ENCODE measurements at regions not wholly inside any gene's neighbourhood (a gene's known extent, or its start where the extent isn't known, plus 50 kb on each side); places are given as distances from the start of the nearest gene placed in this dataset.
A peak's percentile ranks its signal among the peaks of the same experiment; 100 is the strongest.
"Not testable (repeated sequence)": the region's sequence is repeated elsewhere in the genome, so short reads cannot be mapped to it uniquely, and the experiment has no call there.

DNA sequence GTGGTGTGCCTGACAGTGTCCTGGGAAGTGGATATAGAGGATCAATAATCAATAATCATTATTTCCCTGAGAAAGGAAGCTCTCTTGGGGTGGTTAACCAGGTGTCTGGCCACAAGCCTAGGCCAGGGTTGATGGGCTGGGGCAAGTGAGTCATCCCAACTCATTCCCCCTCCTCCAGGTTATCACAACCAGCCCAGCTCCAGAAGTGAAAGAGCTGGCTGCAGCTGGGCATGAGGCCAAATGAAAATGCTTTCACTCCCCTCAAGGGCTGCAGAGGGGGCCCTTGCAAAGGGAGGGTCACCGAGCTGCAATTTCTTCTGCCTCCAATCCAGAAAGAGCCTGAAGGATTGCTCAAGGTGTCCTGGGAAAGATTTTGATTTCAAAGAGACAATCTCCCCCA, 127.9 kb downstream of the POTEM start:
- CTCF ChIA-PET = not testable (repeated sequence)
- ATAC-seq = 0 out of 6 replicates have a peak, but pooled peaks of 1 of the 2 experiments have one; percentile 4

DNA sequence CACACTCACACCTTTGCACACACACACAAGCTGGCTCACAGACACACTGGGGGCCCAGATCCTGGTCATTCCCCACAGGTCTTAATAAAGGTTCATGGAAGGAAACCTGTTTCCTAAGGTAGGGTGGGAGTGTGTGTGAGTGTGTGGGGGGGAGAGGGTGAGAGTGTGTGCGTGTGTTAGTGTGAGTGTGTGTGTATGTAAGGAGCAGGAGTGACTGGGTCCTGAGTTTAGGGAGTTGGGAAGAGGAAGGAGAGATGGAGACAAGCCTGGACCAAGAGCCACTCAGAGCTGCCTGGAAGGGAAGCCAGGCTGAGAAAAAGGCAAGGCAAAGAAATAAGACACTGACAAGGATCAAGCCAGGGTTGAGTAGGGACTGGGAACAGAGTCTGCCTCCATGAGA, 129.2 kb downstream of the POTEM start:
- ATAC-seq (peak; percentile 8 to 42; a peak in 4 of 6 replicates), DNase-seq (ENCODE audit: low read depth in 1 of 2, low spot score in 1 of 2) (peak in 1 of 2 experiments; percentile 1)
- 80% methylated on average over 1 of the region's 1 CpG for WGBS (ENCODE audit: missing lambda C conversion rate)
- H3K9me3 ChIP-seq, H3K4me2 ChIP-seq, H3K4me1 ChIP-seq, H3K4me3 ChIP-seq, FAIRE-seq, H3K27ac ChIP-seq, POLR2A ChIA-PET, CTCF ChIA-PET: not testable (repeated sequence)

More for the DNA sequence above, 127.9 kb downstream of the POTEM start:
- H3K27ac ChIP-seq; H3K4me3 ChIP-seq; FAIRE-seq; DNase-seq (ENCODE audit: low read depth in 1 of 2, low spot score in 1 of 2); H3K4me2 ChIP-seq; H3K9me3 ChIP-seq; POLR2A ChIA-PET; H3K4me1 ChIP-seq: not testable (repeated sequence)
- no CpG with 5 or more reads among the region's 1 CpG for WGBS (ENCODE audit: missing lambda C conversion rate)

GRCh38 chr14:19096876-19097275, 129.6 kb downstream of the POTEM start:
- H3K4me3 ChIP-seq, CTCF ChIA-PET, H3K4me2 ChIP-seq, H3K9me3 ChIP-seq, H3K27ac ChIP-seq, POLR2A ChIA-PET, FAIRE-seq, H3K4me1 ChIP-seq: not testable (repeated sequence)
- peak in 1 of 2 experiments; percentile 22 for DNase-seq (ENCODE audit: low read depth in 1 of 2, low spot score in 1 of 2)
- 93% methylated on average over 8 of the region's 8 CpGs for WGBS (ENCODE audit: missing lambda C conversion rate)
- ATAC-seq = peak; percentile 33 to 64; a peak in 5 of 6 replicates

DNA sequence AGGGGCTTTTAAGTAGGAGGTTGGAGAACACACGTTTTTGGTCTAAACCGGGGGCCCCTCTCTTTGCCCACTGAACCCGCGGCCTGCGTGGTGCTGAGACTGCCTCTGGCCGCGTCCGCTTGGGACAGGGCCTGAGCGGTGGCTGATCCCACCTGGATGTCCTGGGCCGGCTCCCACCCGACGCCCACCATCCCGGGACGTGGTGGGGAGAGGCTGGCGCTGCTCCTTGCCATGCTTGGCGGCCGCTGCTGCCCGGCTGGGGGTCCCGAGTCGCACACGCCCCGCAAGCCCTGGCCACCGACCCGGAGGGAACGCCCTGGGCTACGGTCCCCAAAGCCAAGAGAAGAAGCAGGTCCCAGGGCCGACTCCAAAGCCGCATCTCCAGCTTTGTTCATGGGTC, 130.1 kb downstream of the POTEM start:
- DNase-seq (ENCODE audit: low read depth in 1 of 2, low spot score in 1 of 2); H3K4me2 ChIP-seq; CTCF ChIA-PET; H3K9me3 ChIP-seq; H3K4me1 ChIP-seq; POLR2A ChIA-PET; H3K27ac ChIP-seq; H3K4me3 ChIP-seq; FAIRE-seq: not testable (repeated sequence)
- peak in 1 of 2 experiments; percentile 13; a peak in 3 of 6 replicates for ATAC-seq
- WGBS (ENCODE audit: missing lambda C conversion rate) = 91% methylated on average over 28 of the region's 28 CpGs

DNA sequence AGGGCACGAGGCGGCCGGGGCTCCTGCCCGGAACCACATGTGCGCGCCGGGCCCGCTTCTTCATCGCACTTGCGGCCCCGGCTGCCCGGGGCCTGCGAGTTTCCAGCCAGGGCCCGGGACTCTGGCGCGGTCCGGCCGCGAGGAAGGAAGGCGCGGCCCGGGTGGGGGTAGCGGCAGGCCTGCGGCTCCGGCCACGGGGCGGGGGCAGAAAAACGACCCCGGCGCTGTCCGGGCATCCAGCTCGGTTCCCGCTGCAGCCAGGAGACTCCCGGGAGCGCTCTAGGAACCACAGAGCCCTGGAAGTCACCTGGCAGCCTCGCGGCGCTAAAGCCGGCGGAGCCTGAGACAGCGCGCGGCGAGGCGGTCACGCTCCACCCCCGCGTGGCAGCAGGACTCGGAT, 130.5 kb downstream of the POTEM start:
- FAIRE-seq = not testable (repeated sequence)

GRCh38 chr14:19098230-19098629, 131.0 kb downstream of the POTEM start:
- H3K4me2 ChIP-seq; H3K27ac ChIP-seq; H3K9me3 ChIP-seq; H3K4me3 ChIP-seq; POLR2A ChIA-PET; FAIRE-seq; H3K4me1 ChIP-seq; DNase-seq (ENCODE audit: low read depth in 1 of 2, low spot score in 1 of 2); CTCF ChIA-PET: not testable (repeated sequence)
- 96% methylated on average over 25 of the region's 41 CpGs for WGBS (ENCODE audit: missing lambda C conversion rate)
- ATAC-seq = peak in 1 of 2 experiments; percentile 45; a peak in 3 of 6 replicates

More for the DNA sequence above, 130.5 kb downstream of the POTEM start:
- DNase-seq (ENCODE audit: low read depth in 1 of 2, low spot score in 1 of 2); POLR2A ChIA-PET; H3K4me3 ChIP-seq; H3K4me1 ChIP-seq; CTCF ChIA-PET; H3K27ac ChIP-seq; H3K4me2 ChIP-seq; H3K9me3 ChIP-seq: not testable (repeated sequence)
- ATAC-seq = peak in 1 of 2 experiments; percentile 4; a peak in 2 of 6 replicates
- WGBS (ENCODE audit: missing lambda C conversion rate) = 96% methylated on average over 49 of the region's 49 CpGs

DNA sequence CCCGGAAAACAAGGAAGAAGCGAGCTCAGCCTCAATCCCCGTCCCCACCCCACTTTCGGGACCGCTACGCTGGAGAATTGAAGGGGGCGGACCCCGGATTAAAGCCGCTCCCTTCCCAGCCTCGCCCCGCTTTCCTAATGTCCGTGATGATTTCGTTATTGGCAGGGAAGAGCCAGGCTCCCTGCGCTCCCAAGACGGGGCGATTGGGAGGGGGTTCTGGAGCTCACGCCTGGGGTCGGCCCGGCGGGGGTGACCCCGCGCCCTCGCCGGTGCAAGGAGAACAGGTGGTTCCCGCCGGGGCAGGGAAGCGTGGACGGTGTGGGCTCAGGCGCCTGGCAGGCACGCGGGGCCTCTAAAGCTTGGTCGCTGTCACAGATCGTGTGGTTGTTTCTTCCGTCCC, 131.5 kb downstream of the POTEM start:
- ATAC-seq = peak in 1 of 2 experiments; percentile 2; a peak in 1 of 6 replicates

DNA sequence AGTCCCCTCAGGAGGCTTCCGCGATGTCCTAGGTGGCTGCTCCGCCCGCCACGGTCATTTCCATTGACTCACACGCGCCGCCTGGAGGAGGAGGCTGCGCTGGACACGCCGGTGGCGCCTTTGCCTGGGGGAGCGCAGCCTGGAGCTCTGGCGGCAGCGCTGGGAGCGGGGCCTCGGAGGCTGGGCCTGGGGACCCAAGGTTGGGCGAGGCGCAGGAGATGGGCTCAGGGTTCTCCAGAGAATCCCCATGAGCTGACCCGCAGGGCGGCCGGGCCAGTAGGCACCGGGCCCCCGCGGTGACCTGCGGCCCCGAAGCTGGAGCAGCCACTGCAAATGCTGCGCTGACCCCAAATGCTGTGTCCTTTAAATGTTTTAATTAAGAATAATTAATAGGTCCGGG, 132.1 kb downstream of the POTEM start:
- H3K9me3 ChIP-seq; H3K4me2 ChIP-seq; H3K27ac ChIP-seq; H3K4me3 ChIP-seq; POLR2A ChIA-PET; H3K4me1 ChIP-seq; CTCF ChIA-PET; DNase-seq (ENCODE audit: low read depth in 1 of 2, low spot score in 1 of 2); FAIRE-seq; ATAC-seq: not testable (repeated sequence)
- WGBS (ENCODE audit: missing lambda C conversion rate) = 93% methylated on average over 19 of the region's 29 CpGs

More for the DNA sequence above, 131.5 kb downstream of the POTEM start:
- H3K4me2 ChIP-seq; H3K4me3 ChIP-seq; POLR2A ChIA-PET; CTCF ChIA-PET; H3K9me3 ChIP-seq; DNase-seq (ENCODE audit: low read depth in 1 of 2, low spot score in 1 of 2); H3K4me1 ChIP-seq; FAIRE-seq; H3K27ac ChIP-seq: not testable (repeated sequence)
- 94% methylated on average over 34 of the region's 34 CpGs for WGBS (ENCODE audit: missing lambda C conversion rate)

DNA sequence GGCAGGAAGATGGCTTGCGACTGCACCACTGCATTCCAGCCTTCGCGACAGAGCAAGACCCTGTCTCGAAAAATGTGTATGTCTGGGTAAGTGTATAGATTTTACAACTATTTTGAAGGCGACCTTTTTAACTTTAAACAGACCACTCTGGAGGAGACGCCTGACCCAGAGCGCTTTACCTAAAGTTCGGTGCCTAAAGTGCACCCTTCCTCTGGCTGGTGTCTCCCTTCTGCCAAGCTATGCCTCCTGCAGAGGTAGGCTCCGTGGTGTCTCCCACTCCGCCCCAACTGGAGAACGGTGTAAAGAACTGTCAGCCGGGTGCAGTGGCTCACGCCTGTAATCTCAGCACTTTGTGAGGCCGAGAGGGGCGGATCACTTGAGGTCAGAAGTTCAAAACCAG, 132.7 kb downstream of the POTEM start:
- FAIRE-seq; H3K4me3 ChIP-seq; POLR2A ChIA-PET; CTCF ChIA-PET; H3K4me1 ChIP-seq; H3K4me2 ChIP-seq; H3K9me3 ChIP-seq; H3K27ac ChIP-seq; ATAC-seq; DNase-seq (ENCODE audit: low read depth in 1 of 2, low spot score in 1 of 2): not testable (repeated sequence)
- WGBS (ENCODE audit: missing lambda C conversion rate) = 92% methylated on average over 8 of the region's 15 CpGs

DNA sequence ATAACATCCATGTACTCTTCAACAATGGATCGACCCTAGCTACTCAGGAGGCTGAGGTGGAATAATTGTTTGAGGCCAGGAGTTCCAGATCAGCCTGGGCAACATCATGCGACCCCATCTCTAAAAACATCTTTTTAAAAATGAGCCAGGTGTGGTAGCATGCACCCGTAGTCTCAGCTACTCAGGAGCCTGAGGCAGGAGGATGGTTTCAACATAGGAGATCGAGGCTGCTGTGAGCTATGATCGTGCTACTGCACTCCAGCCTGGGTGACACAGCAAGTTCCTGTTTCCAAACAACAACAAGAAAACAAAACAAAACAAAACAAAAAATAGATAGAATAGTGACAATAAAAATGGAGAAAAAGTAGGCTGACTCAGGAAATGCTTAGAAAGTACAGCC, 138.3 kb downstream of the POTEM start:
- POLR2A ChIA-PET; H3K27ac ChIP-seq; DNase-seq (ENCODE audit: low read depth in 1 of 2, low spot score in 1 of 2); H3K4me3 ChIP-seq; CTCF ChIA-PET; FAIRE-seq; H3K4me2 ChIP-seq; H3K4me1 ChIP-seq; H3K9me3 ChIP-seq: not testable (repeated sequence)
- WGBS (ENCODE audit: missing lambda C conversion rate) = 81% methylated on average over 5 of the region's 5 CpGs
- ATAC-seq = peak; percentile 26 to 73; a peak in 3 of 6 replicates

DNA sequence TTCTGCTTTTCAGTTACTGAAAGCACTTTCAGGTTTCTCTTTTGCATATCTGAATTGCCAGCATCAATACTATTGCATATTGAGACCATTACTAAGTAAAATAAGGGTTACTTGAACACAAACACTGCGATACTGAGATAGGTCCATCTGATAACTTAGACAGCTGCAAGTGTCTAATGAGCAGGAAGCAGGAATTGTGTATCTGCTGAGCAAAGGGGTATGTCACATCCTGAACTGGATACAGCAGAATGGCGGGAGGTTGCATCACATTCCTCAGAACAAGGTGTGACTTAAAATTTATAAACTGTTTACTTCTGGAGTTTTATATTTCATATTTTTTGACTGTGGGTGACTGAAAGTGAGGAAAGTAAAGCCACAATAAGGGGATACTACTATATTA, 142.7 kb downstream of the POTEM start:
- FAIRE-seq; CTCF ChIA-PET; ATAC-seq; H3K4me3 ChIP-seq; H3K9me3 ChIP-seq; H3K4me1 ChIP-seq; H3K4me2 ChIP-seq; POLR2A ChIA-PET; H3K27ac ChIP-seq; DNase-seq (ENCODE audit: low read depth in 1 of 2, low spot score in 1 of 2): not testable (repeated sequence)
- 0% methylated on average over 1 of the region's 2 CpGs for WGBS (ENCODE audit: missing lambda C conversion rate)

- ATAC-seq; DNase-seq (ENCODE audit: low read depth in 1 of 2, low spot score in 1 of 2); POLR2A ChIA-PET; H3K9me3 ChIP-seq; FAIRE-seq; CTCF ChIA-PET; H3K27ac ChIP-seq; H3K4me1 ChIP-seq; H3K4me2 ChIP-seq; H3K4me3 ChIP-seq: not testable (repeated sequence)
- no CpG with 5 or more reads among the region's 6 CpGs for WGBS (ENCODE audit: missing lambda C conversion rate)
Observed at GRCh38 chr14:19120383-19120782, 153.1 kb downstream of the POTEM start.

Measured in A549 (cell line).